ENCODE measurements at regions not wholly inside any gene's neighbourhood (a gene's known extent, or its start where the extent isn't known, plus 50 kb on each side); places are given as distances from the start of the nearest gene placed in this dataset.

- TF ChIP-seq POLR2A (IDR thresholded peaks at IDR 0.05; ENCODE audit: low read depth, low read length) (no peak), TAF1 (IDR thresholded peaks at IDR 0.05; ENCODE audit: low read depth, low read length) (no peak), POLR2AphosphoS5 (IDR thresholded peaks at IDR 0.05; ENCODE audit: low read depth, low read length) (no peak), SPI1 (IDR thresholded peaks at IDR 0.05; ENCODE audit: low read depth, low read length) (no peak)
Measured at GRCh38 chrX:10714531-10714930, 94.1 kb upstream of the MID1 start.
